SH-SY5Y (cell line): ENCODE measurements at regions not wholly inside any gene's neighbourhood (a gene's known extent, or its start where the extent isn't known, plus 50 kb on each side); places are given as distances from the start of the nearest gene placed in this dataset.

ENCODE experiments used
- GATA2 ChIP-seq: IDR thresholded peaks from 2 replicates; pipeline ENCODE4 v1.6.1; 2011; ENCODE audit warnings: mild to moderate bottlenecking, low read depth, low read length
- GATA3 ChIP-seq: IDR thresholded peaks from 2 replicates; pipeline ENCODE4 v1.6.1; 2011; ENCODE audit warnings: low read depth, mild to moderate bottlenecking, low read length, moderate library complexity

DNA sequence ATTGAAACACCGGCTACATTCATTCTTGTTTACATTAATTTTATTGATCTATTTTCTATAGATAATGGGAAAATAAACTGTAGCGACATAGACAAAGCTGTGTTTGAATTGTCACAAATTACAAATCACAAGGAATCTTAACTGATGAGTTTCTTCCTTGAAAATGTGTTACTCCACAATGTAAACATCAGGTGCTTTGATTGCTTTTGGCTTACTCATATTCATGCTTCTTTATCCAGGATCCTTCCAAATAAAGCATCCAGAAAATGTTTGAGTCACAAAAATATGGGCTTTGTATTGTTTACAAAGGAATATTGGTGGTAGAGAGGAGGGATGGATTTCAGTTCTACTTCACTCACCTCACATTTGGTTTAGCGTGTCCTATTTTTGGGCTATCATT is 64.0 kb downstream of the BMP2 start:
- TF ChIP-seq GATA3 (no peak), GATA2 (no peak)

DNA sequence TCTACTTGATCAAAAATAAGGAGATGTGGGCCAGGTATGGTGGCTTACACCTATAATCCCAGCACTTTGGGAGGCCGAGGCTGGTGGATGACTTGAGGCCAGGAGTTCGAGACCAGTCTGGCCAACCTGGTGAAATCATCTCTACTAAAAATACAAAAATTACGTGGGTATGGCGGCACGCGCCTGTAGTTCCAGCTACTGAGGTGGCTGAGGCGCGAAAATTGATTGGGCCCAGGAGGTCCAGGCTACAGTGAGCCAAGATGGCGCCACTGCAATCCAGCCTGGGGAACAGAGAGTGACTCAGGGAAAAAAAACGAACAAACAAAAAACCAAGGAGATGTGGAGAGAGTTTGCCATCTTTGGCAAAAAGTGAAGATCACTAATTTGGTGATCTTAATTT is 65.3 kb downstream of the BMP2 start:
- no peak for TF ChIP-seq GATA3
- no peak for TF ChIP-seq GATA2

DNA sequence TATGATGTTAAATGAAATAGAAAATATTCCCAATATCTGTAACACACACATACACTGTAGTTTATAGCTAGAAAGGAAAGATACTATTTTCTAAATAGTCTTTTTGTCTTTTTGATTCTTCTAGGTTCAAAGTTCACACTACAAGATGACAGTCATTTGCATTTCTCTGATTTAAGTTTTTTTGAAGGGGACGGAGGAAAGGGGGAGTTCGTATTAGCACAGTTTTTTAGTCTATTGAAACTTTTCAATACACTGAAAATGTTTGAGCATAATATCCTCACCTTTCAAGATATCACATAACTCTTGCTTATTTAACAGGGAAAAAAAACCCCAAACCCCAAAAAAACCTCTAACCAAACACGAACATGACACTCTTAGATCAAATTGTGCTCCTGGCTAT is 68.1 kb downstream of the BMP2 start:
- TF ChIP-seq GATA3, result no peak
- TF ChIP-seq GATA2, result no peak

DNA sequence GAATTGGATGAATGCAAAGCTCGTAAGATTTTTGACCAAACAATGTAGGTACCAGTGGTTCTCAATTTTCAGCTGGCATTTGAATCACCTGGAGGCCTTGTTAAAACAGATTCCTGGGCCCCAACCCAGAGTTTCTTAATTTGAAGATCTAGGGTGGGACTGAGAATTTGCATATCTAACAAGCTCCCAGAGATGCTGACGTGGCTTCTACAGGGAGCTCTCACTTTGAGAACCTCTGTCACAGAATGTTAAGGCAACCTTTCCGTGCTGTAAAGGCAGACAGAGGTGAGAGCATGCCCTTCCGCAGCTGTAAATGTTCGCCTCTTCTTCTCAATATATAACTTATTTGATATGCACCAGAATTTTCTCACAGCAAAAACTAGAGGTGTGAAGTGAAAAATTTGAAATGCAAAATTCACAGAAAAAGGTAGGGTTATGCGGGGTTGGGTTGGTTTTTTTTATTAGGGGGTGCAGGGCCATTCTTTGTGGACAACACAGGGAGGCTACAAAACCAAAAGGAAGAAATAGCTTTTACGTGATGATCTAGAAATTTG is 69.4 kb downstream of the BMP2 start:
- TF ChIP-seq GATA2 (no peak), GATA3 (no peak)

DNA sequence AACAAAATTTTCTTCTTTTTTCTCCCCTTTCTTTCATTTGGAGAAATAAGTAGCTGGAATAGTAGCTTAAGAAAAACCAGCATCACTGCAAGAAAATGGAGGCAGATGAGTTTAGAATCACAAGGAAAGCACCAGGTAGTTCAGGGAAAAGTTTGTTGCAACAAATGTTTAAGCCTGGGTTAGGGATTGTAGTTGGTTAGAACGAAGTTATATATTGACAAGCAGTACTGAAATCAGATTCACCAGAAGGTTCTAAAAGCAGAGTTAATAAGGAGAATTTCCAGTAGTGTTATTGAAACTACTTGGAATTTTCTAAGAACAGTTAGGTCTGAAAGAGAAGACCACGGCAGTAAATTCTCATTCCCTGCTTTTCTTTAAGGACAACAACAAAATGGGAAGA is 70.2 kb downstream of the BMP2 start:
- TF ChIP-seq GATA3, result no peak
- TF ChIP-seq GATA2, result no peak

DNA sequence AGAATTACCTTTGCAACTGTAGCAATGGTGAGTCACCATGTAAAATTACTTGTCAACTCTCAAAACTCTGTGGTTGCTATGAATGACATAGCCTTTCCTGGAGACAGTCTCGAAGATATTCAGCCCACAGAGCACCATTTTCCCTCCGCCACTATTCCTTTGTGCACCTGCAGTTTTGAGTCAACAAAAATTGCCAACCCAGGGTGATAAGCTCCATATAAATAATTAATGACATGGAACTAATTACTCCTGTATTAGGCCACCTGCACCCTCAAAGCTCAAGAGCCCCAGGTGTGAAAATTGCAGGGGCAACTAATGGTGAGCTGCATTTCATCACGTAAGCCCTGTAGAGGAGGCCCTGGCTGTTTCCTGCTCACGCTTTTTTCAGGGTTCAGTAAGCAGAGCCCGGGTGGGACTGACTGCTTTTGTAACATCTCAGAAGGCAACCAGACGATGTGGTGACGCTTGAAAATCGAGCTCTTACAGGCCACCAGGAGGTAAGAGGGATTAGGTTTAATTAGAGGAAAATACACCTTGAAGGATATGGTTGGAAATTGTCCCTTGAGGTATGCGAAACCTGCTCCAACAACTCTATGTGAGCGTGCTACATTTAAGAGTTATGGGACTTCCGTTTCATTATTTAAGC is 70.8 kb downstream of the BMP2 start:
- no peak for TF ChIP-seq GATA3
- no peak for TF ChIP-seq GATA2

DNA sequence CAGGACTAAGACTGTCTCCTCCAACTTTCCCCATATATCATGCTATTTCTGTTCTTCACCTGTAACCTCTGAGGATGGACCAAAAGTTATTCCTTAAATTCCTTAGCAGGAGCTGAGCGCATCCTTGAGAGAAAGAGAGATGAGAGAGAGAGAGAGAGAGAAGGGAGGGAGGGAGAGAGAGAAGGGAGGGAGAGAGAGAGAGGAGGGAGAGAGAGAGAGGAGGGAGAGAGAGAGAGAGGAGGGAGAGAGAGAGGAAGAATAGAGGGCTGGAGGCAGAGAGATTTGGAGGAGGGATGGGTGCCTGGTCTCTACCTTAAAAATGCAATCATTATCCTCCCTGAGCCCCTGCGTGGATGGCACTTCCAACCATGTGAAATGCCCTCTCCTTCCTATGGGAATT is 73.6 kb downstream of the BMP2 start:
- TF ChIP-seq GATA2, result no peak
- no peak for TF ChIP-seq GATA3

DNA sequence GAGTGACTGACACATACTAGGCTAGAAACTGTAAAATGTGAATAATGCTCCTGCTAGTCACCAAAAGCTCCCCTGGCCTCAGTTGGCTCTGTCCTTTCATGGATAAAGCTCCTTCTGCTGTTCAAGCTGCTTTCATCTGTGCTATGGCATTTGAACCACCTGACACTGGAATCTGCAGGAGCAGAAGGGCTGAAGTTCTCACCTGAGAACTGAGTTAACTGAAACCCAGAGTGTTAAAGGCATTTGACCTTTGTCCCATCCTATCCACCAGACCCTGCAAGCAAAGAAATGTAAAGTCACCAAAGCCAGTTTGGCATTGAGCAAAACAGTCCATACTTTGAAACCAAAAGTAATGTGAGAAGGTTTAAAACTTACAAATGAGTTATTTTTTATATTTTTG is 77.7 kb downstream of the BMP2 start:
- TF ChIP-seq GATA2, result no peak
- no peak for TF ChIP-seq GATA3

DNA sequence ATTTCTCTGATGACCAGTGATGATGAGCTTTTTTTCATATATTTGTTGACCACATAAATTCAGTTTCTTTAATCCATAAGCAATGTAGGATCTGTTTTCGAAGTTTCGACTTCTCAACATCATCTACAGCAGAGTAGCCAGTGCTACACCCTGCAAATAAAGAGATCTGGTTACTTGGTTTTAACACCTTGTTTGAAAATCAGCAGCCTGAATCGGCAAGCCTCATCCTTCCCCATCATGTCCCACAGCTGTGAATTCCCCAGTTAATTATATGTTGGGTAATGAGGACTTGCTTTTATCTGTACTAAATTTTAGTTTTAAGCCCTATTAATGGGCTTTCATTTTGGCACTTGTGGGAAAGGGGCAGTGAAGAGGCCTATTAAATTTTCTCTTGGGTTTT is 80.6 kb downstream of the BMP2 start:
- TF ChIP-seq GATA3, result no peak
- no peak for TF ChIP-seq GATA2

DNA sequence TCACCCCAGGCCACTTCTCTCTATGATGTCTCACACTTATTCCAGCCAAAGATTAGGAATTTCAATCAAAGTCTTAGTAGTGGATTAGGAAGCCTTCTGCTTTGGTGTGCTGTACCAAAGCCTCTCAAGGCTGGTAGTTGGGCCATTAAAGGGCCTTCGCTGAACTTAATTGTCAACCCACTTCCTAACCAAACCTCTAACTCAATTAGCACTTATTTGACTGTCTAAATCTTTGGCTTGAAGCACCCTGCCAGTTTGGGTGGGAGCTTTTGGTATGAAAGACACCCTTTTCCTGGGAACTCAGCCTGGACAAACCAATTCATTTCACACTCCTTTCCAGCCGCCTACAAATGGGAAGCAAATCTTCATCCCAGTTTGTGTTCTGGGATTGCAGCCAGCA is 81.5 kb downstream of the BMP2 start:
- TF ChIP-seq GATA2, result no peak
- no peak for TF ChIP-seq GATA3

DNA sequence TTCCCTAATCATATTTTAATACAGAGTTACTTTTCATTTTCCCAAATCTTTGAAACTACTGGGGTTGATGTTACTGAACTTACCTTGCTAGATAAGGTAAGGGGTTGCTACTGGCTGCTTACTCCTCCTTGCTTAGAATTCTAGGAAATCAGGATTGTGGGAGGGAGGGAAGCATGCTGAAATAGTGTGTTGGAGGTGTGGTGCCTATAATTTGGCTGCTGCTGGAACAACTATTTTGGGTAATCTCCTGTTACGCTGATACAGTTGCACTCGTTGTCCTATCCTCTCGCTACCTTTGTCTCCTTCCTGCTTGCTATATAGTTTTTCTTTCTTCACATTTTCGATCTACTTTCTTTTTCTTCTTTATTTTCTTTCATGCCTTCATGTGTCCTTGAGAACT is 83.7 kb downstream of the BMP2 start:
- no peak for TF ChIP-seq GATA2
- no peak for TF ChIP-seq GATA3

DNA sequence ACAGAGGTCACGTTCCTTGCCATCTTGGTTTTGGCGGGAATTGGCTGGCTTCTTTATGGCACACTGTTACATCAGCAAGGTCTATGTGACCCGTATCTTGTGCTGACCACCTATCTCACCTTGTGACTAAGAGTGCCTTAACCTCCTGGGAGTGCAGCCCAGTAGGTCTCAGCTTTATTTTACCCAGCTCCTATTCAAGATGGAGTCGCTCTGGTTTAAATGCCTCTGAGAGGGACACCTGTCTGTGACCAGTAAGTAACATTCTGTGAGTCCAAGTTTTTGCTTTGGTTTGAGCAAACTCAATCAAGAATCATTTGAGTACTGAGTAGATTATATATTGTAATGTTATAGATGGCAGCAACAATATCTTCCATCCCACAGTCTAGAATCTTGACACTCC is 85.0 kb downstream of the BMP2 start:
- TF ChIP-seq GATA3 (no peak), GATA2 (no peak)

DNA sequence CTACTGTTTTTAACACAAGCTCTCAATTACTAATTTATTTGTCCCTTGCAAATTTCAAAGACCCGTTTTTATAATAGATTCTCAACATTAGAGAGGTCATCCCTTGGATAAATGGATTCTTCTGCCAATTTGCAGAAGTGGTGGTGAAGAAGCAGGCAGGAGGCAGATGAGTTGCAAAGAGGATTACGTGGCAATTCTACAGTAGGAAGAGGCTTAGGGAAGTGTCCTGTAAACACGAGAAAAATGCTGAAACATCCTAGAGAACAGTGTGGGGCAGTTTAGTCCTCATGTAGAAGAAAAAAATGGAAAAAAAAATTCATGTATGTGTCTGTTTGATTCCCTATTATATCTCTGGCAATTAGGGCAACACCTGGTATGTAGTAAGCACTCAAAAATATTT is 87.6 kb downstream of the BMP2 start:
- TF ChIP-seq GATA3, result no peak

DNA sequence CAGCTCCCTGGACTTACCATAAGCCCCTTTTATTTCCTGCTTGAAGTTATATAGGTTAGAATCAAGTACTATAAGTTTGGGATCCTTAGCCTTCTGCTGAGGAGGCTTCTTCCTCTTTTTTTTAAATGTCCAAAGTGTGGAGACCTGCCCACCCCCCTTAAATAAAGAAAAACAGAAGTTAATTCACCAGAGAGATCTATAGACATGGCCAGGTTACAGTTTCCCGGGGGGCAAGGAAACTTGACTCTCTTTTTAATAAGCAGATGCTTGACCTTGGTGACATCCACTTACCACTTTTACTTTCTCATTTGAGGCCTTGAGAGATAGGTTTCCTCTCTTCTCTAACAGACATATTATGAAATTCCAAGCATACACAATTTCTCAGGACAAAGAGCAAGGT is 88.3 kb downstream of the BMP2 start:
- no peak for TF ChIP-seq GATA3
- no peak for TF ChIP-seq GATA2

DNA sequence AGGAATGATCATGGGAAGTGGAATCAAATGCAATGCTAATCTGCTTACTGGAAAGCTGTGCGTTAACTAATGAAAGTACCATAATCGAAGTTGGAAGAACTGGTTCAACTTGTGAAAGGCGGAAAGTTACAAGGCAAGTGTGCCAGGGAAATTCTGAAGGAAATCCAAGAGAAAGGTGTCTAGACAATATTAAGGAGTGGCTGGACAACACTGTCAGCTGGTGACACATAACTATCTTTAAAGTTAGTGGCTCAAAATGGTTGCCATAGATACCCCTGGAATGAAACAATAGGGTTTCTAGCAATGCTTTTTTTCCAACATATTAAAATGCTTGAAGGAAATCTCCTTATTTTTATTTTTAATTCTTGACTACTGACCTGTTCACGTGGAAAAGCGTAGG is 90.4 kb downstream of the BMP2 start:
- TF ChIP-seq GATA2, result no peak
- no peak for TF ChIP-seq GATA3

DNA sequence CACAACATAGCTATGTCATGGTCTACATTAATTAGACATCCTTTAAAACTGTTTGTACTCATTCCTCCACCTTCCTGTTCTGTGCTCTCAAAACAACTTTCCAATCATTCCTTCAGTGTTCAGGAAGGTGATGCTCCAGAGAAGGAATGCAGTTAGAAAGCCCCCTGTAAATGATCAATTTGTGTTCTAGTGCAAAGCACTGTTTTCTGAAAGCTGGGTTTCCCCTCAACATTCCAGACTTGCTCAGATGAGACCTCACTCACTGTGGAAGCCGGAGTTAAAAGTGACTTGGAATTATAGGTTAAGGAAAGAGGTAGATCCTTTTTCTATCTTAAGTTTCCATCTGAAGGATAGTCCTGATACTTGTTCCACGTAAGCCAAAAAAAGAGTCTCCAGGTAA is 95.9 kb downstream of the BMP2 start:
- no peak for TF ChIP-seq GATA2
- no peak for TF ChIP-seq GATA3

DNA sequence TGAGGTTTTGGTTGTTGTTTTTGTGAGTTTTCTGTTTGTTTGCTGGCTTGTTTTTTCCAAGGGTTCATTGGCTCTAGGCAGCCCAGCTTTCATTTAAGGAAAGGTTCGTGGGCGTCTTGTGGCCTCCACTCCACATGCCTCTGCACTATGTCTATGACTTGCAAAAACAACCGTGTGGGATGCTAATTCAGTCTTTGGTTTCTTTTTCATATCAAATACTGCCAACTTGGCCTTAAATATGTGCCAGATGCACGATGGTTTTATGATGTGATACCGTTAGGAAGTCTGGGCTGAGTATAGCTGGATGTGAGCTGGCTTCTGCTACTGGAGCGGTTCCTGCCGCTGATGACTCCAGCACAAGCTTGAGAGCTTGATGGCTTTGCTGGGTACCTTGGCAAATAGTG is 96.3 kb downstream of the BMP2 start:
- TF ChIP-seq GATA2 (no peak), GATA3 (no peak)
